Breast epithelium (tissue), 3 donors: ENCODE measurements at regions not wholly inside any gene's neighbourhood (a gene's known extent, or its start where the extent isn't known, plus 50 kb on each side); places are given as distances from the start of the nearest gene placed in this dataset.

Experiments
- CTCF ChIP-seq, 3 donors: fragments of 450-650 bp; IDR thresholded peaks; one replicate each; pipeline ENCODE4 v1.5.1; 2016 to 2017; ENCODE audit warnings: antibody characterized with exemption in 3 of 3, mild to moderate bottlenecking in 3 of 3, moderate library complexity in 3 of 3
- POLR2AphosphoS5 ChIP-seq, 3 donors: sonication (generic); formaldehyde crosslinking; IDR thresholded peaks; one replicate each; pipeline ENCODE4 v1.6.1; 2017; ENCODE audit warnings: antibody characterized with exemption in 3 of 3

DNA sequence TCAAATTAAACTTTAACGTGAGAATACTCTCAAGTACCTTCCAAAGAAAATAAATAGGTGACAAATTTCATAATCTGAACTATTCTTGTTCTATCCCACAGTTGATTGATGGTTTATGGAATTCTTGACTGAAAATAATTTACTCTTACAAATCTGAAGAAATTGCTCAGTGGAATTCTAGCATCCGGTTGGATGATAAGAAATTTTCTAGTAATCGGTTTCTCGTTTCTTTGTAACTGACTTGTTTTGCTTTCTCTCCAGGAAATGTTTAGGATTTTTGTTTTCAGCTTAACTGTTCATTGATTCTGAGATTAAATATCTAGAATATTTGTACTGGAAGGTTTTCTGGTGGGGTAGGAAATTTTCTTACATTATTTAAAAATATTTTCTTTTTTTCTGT lies 558.9 kb upstream of the ADAMTS5 start:
- TF ChIP-seq CTCF (IDR thresholded peaks at IDR 0.05) (no peak), POLR2AphosphoS5 (IDR thresholded peaks at IDR 0.05) (no peak)
